ENCODE measurements at regions not wholly inside any gene's neighbourhood (a gene's known extent, or its start where the extent isn't known, plus 50 kb on each side); places are given as distances from the start of the nearest gene placed in this dataset.

DNA sequence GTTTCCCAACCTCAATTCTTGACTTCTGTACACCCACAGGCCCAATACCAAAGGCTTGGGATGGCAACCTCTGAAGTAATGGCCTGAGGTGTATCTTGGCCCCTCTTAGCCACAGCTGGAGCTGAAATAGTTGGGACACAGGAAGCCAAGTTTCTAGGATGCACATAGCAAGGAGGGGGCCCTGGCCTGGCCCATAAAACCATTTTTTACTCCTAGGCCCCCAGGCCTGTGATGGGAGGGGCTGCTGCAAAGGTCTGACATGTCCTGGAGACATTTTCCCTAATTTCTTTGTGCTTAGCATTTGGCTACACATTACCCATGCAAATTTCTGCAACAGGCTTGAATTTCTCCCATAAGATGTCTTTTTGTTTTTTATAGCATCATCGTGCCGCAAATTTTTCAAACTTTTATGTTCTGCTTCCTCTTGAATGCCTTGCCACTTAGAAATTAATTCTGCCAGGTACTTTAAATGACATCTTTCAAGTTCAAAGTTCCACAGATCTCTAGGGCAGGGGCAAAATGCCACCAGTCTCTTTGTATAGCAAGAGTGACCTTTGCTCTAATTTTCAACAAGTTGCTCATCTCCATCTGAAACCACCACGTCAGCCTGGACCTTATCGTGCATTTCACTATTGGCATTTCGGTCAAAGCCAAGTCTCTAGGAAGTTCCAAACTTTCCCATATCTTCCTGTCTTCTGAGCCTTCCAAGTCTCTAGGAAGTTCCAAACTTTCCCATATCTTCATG lies 490.8 kb downstream of the IPMK start:
- no peak for DNase-seq

DNA sequence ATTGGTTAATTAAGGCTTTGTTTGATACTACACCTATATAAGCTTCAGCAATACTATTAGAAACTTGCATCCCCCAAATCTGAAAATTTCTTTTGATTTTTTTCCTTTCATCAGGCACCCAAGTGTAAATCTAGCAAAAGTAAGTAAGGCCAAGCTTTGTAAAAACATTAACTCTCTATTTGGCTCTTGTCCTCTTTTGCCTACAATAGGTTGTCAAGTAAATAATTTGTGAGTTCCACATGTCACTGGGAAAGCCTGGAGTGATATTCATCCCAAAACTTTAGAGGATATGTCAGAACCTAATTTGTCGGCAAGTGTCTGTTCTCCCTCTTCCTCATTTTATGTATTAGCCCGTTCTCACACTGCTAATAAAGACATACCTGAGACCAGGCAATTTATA lies 492.4 kb downstream of the IPMK start:
- no peak for DNase-seq

DNA sequence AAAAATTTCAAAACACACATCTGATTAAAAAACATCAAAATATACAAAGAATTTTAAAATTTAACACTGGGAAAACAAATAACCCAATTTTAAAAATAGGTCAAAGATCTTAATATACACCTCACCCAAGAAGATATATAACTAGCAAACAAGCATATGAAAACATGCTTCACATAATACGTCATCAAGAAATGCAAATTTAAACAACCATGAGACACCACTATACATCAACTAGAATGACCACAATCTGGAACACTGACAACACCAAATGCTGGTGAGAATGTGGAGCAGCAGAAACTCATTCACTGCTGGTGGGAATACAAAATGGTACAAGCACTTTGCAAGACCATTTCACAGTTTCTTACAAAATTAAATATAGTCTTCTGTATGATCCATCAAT lies 498.4 kb downstream of the IPMK start:
- no peak for DNase-seq

DNA sequence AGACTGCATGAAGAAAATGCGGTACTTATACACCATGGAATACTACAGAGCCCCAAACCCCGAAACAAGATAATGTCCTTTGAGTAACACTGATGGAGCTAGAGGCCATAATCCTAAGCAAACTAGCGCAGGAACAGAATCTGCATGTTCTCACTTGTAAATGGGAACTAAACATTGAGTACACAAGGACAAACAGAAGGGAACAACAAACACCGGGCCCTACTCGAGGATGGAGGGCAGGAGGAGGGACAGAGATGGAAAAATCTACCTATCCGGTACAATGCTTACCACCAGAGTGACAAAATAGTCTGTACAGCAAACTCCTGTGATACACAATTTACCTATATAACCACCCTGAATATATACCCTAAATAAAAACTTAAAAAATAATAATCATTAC lies 507.9 kb downstream of the IPMK start:
- no peak for DNase-seq

GRCh38 chr10:57754803-57755202 lies 512.9 kb downstream of the IPMK start:
- no peak for DNase-seq

GRCh38 chr10:57743711-57744110 lies 524.0 kb downstream of the IPMK start:
- DNase-seq, result no peak

- DNase-seq, result no peak
Observed at GRCh38 chr10:57741751-57742150, 525.9 kb downstream of the IPMK start.

GRCh38 chr10:57723305-57723704 lies 544.4 kb downstream of the IPMK start:
- no peak for DNase-seq

GRCh38 chr10:57716884-57717283 lies 550.8 kb downstream of the IPMK start:
- no peak for DNase-seq

- no peak for DNase-seq
Observed at GRCh38 chr10:57715233-57715632, 552.5 kb downstream of the IPMK start.

GRCh38 chr10:57707300-57707658 lies 560.4 kb downstream of the IPMK start:
- no peak for DNase-seq

DNA sequence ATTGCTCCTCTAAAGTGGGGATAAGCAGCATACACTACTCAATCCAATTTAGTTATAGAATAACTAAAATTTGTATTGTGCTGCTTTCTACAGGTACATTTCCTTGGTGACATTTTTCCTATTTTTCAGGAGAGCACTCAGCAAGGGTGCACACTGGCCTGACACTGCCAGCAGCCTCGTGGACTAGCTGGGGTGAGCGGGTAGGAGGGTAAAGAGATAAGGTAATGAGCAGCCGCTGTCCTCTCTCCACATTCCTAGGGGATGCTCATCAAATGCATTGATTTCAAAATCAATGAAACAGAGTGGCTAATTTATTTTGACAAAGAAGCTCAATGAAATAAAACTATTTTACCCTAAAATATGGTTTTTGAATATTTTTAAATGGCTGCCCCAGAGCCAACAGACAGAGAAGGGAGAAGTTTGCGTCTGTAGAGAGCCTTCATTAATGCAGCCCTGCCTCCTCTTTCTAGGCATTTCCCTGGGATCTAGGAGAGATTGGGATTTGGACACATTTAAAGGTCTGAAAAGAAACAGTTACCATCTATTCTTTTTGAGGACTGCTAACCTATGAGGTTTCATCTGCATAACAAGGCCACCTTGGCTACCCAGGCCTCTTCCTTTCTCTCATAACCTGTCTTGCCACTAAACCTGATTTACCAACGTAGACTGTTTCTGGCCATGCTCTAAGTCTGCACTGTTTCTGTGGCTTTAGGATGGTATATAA lies 561.0 kb downstream of the IPMK start:
- DNase-seq, result no peak

- no peak for DNase-seq
Observed at GRCh38 chr10:57706016-57706415, 561.7 kb downstream of the IPMK start.

DNA sequence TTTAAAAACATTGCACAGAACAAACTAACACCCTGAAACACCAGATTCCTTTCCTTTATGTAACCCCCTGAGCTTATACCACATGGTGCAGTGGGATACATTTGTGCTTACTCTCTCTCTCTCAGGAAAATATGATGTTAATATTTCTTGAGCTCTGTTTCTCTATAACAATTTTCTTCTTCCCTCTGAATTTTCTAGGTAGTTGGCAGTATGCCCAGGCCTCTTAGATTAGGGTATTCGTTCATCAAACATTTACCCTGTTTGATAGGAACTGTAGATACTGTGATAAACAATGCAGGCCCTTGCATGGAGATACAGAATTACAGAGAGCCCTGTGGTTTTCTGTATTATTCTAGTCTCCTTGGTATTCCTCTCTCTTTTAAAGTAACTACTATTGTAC lies 567.8 kb downstream of the IPMK start:
- no peak for DNase-seq

DNA sequence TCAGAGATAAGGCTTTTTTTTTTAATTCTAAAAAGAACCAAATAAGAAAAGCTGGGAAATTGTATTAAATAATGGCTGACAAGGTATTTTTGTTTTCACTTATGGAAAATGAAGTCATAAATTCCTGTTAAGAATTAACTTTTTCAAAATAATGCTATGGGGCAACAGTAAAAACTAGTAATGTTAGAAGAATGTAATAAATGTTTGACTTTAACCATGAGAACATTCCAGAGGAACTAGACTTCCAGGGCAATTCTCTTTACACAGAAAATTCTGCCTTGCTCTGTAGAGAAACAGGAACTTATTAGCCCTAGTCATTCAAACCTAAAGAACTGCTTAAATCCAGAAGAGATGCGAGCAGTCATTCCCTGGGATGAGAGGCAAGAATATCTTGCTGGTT lies 571.1 kb downstream of the IPMK start:
- no peak for DNase-seq

GRCh38 chr10:57694956-57695608 lies 572.6 kb downstream of the IPMK start:
- no peak for DNase-seq

GRCh38 chr10:57692255-57692980 lies 575.3 kb downstream of the IPMK start:
- no peak for DNase-seq

- DNase-seq, result no peak
Observed at GRCh38 chr10:57689596-57690297, 577.9 kb downstream of the IPMK start.

DNA sequence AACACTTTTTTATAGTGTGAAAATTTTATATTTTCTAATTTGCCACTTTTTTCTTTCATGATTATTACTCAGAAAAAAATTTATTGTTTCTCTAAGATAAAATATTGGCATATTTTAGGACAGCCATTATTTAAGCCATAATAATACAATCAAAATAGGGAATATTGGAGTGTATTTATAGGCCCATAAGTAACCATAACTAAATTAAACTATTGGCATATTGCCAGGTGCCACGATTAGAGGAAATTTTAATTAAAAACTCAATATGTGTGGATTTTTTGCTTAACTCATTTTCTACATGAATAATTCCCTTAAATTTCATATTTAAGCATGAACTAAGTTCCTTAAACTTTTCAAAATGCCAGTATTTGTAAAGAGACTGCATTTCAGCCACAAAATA lies 587.8 kb downstream of the IPMK start:
- DNase-seq, result no peak

- no peak for DNase-seq
Observed at GRCh38 chr10:57675125-57675524, 592.6 kb downstream of the IPMK start.

GRCh38 chr10:57673446-57673960 lies 594.2 kb downstream of the IPMK start:
- DNase-seq, result no peak

- no peak for DNase-seq
Observed at GRCh38 chr10:57664815-57665214, 602.9 kb downstream of the IPMK start.

DNA sequence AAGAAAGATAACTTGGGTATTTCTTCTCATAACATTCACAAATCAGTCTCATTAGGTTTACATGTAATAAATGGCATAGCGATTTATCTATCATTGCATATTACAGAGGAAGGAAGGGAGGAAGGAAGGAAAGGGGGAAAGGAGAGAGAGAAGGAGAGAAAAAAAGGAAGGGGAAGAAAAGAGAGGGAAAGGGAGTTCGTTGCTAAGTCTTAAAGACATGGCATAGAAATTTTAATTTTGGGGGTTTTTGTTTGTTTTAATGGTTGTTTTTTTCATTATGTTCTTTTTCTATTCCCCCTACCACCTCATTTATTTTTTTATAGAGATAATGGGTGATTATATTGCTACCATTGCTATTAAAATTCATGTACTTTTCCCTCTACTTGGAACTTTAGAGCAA lies 604.3 kb downstream of the IPMK start:
- DNase-seq, result no peak

All from hematopoietic multipotent progenitor cell treated with erythropoietin and hydrocortisone succinate and interleukin-3 and kit ligand, for 8 days (in vitro differentiated cells).